ENCODE measurements at regions not wholly inside any gene's neighbourhood (a gene's known extent, or its start where the extent isn't known, plus 50 kb on each side); places are given as distances from the start of the nearest gene placed in this dataset.

DNA sequence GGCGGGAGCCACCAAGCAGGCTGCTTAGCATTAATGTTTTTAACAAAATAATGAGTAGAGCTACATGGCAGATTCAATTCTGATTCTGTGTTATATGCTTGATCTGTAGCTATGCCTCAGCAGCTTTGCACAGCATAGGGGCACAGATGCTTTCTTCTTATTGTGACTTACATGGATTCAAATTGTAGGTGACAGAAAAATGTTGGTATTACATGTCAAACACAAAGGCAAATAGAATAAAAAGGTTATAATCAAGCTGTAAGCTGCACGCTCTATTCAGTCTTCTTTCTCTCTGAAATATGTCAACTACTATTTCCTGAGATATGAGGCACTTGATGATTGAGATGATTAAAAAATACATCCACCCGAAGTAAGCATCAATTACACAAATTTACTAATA, 1573.8 kb downstream of the FAM181B start:
- TF ChIP-seq POLR2AphosphoS5 (IDR thresholded peaks at IDR 0.05; ENCODE audit: low read depth, low read length) (no peak), SIX1 (CRISPR knock-in tag; IDR thresholded peaks at IDR 0.05; ENCODE audit: borderline replicate concordance) (no peak), ZNF256 (CRISPR knock-in tag; conservative IDR thresholded peaks at IDR 0.05) (no peak), ZMYM3 (CRISPR knock-in tag; IDR thresholded peaks at IDR 0.05) (no peak)
- TF ChIP-seq, protein P1, sequence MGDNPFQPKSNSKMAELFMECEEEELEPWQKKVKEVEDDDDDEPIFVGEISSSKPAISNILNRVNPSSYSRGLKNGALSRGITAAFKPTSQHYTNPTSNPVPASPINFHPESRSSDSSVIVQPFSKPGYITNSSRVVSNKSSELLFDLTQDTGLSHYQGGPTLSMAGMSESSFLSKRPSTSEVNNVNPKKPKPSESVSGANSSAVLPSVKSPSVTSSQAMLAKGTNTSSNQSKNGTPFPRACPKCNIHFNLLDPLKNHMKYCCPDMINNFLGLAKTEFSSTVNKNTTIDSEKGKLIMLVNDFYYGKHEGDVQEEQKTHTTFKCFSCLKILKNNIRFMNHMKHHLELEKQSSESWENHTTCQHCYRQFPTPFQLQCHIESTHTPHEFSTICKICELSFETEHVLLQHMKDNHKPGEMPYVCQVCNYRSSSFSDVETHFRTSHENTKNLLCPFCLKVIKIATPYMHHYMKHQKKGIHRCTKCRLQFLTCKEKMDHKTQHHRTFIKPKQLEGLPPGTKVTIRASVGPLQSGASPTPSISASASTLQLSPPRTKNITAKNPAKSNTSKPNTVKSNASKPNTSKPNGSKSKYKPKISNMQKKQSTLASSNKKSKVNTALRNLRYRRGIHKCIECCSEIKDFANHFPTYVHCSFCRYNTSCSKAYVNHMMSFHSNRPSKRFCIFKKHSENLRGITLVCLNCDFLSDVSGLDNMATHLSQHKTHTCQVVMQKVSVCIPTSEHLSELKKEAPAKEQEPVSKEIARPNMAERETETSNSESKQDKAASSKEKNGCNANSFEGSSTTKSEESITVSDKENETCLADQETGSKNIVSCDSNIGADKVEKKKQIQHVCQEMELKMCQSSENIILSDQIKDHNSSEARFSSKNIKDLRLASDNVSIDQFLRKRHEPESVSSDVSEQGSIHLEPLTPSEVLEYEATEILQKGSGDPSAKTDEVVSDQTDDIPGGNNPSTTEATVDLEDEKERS (CRISPR knock-in tag; IDR thresholded peaks at IDR 0.05) = no peak
- TF ChIP-seq, protein P2, sequence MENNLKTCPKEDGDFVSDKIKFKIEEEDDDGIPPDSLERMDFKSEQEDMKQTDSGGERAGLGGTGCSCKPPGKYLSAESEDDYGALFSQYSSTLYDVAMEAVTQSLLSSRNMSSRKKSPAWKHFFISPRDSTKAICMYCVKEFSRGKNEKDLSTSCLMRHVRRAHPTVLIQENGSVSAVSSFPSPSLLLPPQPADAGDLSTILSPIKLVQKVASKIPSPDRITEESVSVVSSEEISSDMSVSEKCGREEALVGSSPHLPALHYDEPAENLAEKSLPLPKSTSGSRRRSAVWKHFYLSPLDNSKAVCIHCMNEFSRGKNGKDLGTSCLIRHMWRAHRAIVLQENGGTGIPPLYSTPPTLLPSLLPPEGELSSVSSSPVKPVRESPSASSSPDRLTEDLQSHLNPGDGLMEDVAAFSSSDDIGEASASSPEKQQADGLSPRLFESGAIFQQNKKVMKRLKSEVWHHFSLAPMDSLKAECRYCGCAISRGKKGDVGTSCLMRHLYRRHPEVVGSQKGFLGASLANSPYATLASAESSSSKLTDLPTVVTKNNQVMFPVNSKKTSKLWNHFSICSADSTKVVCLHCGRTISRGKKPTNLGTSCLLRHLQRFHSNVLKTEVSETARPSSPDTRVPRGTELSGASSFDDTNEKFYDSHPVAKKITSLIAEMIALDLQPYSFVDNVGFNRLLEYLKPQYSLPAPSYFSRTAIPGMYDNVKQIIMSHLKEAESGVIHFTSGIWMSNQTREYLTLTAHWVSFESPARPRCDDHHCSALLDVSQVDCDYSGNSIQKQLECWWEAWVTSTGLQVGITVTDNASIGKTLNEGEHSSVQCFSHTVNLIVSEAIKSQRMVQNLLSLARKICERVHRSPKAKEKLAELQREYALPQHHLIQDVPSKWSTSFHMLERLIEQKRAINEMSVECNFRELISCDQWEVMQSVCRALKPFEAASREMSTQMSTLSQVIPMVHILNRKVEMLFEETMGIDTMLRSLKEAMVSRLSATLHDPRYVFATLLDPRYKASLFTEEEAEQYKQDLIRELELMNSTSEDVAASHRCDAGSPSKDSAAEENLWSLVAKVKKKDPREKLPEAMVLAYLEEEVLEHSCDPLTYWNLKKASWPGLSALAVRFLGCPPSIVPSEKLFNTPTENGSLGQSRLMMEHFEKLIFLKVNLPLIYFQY (CRISPR knock-in tag; IDR thresholded peaks at IDR 0.05; ENCODE audit: borderline replicate concordance) = no peak
